ENCODE measurements at regions not wholly inside any gene's neighbourhood (a gene's known extent, or its start where the extent isn't known, plus 50 kb on each side); places are given as distances from the start of the nearest gene placed in this dataset.

DNA sequence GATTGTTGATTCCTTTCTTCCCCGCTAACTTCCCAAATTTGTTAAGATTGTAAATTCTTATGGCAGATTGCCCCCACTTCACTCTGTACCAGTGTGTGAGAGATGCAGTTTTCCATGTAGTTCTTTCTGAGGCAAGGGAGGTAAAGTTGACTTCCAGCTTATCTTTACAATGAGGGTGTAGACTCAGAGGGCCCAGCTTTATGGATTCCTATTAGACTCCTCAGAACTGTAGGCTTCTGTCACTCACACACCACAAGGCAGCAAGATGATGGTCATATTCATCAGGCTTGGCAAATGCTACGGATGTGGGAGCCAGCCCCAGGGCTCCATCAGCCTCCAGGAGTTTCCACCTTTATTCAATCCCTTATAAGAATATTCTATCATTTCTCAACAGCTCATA, 461.9 kb upstream of the KLF4 start:
- TF ChIP-seq, protein P1, sequence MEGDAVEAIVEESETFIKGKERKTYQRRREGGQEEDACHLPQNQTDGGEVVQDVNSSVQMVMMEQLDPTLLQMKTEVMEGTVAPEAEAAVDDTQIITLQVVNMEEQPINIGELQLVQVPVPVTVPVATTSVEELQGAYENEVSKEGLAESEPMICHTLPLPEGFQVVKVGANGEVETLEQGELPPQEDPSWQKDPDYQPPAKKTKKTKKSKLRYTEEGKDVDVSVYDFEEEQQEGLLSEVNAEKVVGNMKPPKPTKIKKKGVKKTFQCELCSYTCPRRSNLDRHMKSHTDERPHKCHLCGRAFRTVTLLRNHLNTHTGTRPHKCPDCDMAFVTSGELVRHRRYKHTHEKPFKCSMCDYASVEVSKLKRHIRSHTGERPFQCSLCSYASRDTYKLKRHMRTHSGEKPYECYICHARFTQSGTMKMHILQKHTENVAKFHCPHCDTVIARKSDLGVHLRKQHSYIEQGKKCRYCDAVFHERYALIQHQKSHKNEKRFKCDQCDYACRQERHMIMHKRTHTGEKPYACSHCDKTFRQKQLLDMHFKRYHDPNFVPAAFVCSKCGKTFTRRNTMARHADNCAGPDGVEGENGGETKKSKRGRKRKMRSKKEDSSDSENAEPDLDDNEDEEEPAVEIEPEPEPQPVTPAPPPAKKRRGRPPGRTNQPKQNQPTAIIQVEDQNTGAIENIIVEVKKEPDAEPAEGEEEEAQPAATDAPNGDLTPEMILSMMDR (IDR thresholded peaks at IDR 0.05; ENCODE audit: low read depth, low read length), result no peak
- no peak for TF ChIP-seq EZH2phosphoT487 (IDR thresholded peaks at IDR 0.05; ENCODE audit: low read depth)
- no peaks in the 10 kb centered on the region for H3K4me1 ChIP-seq (ENCODE audit: low read length)
- H3K4me3 ChIP-seq (ENCODE audit: low read length), result no peak overlapping the region
- no peaks in the 10 kb centered on the region for H4K20me1 ChIP-seq (ENCODE audit: insufficient read depth, low read length)
- no peak overlapping the region for H2AFZ ChIP-seq (ENCODE audit: low read depth, low read length)
- H3K36me3 ChIP-seq (replicated peaks; ENCODE audit: low read depth, low read length), result no peaks in the 10 kb centered on the region
- no peak overlapping the region for H3K9ac ChIP-seq (ENCODE audit: low read length)
- H3K4me2 ChIP-seq (ENCODE audit: low read length), result no peak overlapping the region
- no peaks in the 10 kb centered on the region for H3K9me3 ChIP-seq (ENCODE audit: insufficient read depth, low read length)
- H3K27me3 ChIP-seq (ENCODE audit: low read depth, low read length), result peaks cover 6% of the 10 kb centered on the region; the same call in 1 of the 2 replicates
- no peak overlapping the region for H3K27ac ChIP-seq (ENCODE audit: low read length)
- H3K79me2 ChIP-seq (ENCODE audit: low read length), result no peaks in the 10 kb centered on the region

DNA sequence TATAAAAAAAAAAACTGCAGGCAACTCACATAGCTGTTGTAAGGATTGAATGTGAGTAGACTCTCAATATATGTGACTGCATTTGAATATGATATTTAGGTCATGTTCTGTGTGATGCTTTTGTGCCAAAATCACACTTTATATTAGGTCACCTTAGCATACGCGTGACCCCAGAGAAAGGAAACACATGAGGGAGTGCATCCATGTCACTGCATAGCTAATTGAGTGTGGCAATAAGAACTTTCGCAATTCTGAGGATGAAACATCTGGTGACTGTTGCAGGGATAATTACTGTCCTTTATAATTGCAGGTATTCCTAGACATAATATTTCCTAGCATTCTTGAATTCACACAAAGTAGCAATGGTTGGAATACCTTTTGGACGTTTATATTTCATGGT, 459.5 kb upstream of the KLF4 start:
- Histone ChIP-seq H3K9ac (ENCODE audit: low read length) (no peak overlapping the region), H3K27ac (ENCODE audit: low read length) (no peak overlapping the region), H3K4me1 (ENCODE audit: low read length) (no peaks in the 10 kb centered on the region), H3K79me2 (ENCODE audit: low read length) (no peaks in the 10 kb centered on the region), H3K36me3 (replicated peaks; ENCODE audit: low read depth, low read length) (no peaks in the 10 kb centered on the region), H3K4me2 (ENCODE audit: low read length) (no peak overlapping the region), H2AFZ (ENCODE audit: low read depth, low read length) (no peak overlapping the region), H3K4me3 (ENCODE audit: low read length) (no peak overlapping the region), H3K9me3 (ENCODE audit: insufficient read depth, low read length) (no peaks in the 10 kb centered on the region), H4K20me1 (ENCODE audit: insufficient read depth, low read length) (no peaks in the 10 kb centered on the region), H3K27me3 (ENCODE audit: low read depth, low read length) (no peaks in the 10 kb centered on the region)
- TF ChIP-seq, protein P1 (IDR thresholded peaks at IDR 0.05; ENCODE audit: low read depth, low read length), result no peak
- no peak for TF ChIP-seq EZH2phosphoT487 (IDR thresholded peaks at IDR 0.05; ENCODE audit: low read depth)

DNA sequence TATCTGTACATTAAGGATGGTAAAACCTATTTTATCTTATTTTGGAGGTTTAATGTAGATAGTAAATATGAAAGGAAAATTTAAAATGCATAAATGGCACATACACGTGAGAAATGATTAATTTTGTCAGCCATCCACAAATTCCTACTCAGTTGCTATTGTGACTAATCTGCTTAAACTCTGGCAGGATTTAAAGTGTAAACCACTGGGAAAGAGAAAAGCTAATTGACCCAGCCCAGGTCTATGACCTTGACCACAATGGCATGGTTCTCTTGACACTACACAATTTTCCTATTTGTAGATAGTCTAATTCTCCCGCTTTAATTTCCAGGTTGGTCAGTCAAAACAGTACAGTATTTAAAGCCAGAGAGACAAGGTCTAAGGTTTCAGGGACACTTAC, 459.0 kb upstream of the KLF4 start:
- TF ChIP-seq EZH2phosphoT487 (IDR thresholded peaks at IDR 0.05; ENCODE audit: low read depth), result no peak
- TF ChIP-seq, protein P1 (IDR thresholded peaks at IDR 0.05; ENCODE audit: low read depth, low read length), result no peak
- H3K4me1 ChIP-seq (ENCODE audit: low read length), result no peaks in the 10 kb centered on the region
- H3K79me2 ChIP-seq (ENCODE audit: low read length), result no peaks in the 10 kb centered on the region
- no peak overlapping the region for H3K4me2 ChIP-seq (ENCODE audit: low read length)
- no peak overlapping the region for H3K4me3 ChIP-seq (ENCODE audit: low read length)
- no peaks in the 10 kb centered on the region for H4K20me1 ChIP-seq (ENCODE audit: insufficient read depth, low read length)
- H3K27ac ChIP-seq (ENCODE audit: low read length), result no peak overlapping the region
- no peak overlapping the region for H2AFZ ChIP-seq (ENCODE audit: low read depth, low read length)
- H3K9ac ChIP-seq (ENCODE audit: low read length), result no peak overlapping the region
- H3K9me3 ChIP-seq (ENCODE audit: insufficient read depth, low read length), result no peaks in the 10 kb centered on the region
- H3K27me3 ChIP-seq (ENCODE audit: low read depth, low read length), result no peaks in the 10 kb centered on the region
- H3K36me3 ChIP-seq (replicated peaks; ENCODE audit: low read depth, low read length), result no peaks in the 10 kb centered on the region

DNA sequence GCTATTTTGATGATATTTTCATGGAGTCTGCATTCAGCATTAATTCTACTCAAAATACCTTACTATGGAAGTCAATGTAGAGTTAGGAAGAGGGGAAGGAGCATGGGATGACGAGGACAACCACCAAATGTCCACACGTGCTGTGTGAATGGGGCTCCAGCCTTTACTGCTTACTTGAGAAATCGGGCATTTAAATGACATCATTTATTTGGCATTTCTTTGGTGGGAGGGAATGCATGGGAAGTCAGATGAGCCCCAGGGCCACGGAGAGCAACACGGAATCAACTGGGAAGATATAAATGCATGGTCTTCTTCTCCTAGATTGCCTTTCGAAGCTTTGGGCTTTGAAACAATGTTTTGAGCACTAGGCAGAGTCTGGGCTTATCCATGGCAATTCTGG, 458.5 kb upstream of the KLF4 start:
- H3K36me3 ChIP-seq (replicated peaks; ENCODE audit: low read depth, low read length), result no peaks in the 10 kb centered on the region
- H3K79me2 ChIP-seq (ENCODE audit: low read length), result no peaks in the 10 kb centered on the region
- H3K4me3 ChIP-seq (ENCODE audit: low read length), result no peak overlapping the region
- H3K4me2 ChIP-seq (ENCODE audit: low read length), result no peak overlapping the region
- TF ChIP-seq, protein P1 (IDR thresholded peaks at IDR 0.05; ENCODE audit: low read depth, low read length), result no peak
- no peak for TF ChIP-seq EZH2phosphoT487 (IDR thresholded peaks at IDR 0.05; ENCODE audit: low read depth)
- no peak overlapping the region for H3K27ac ChIP-seq (ENCODE audit: low read length)
- H4K20me1 ChIP-seq (ENCODE audit: insufficient read depth, low read length), result no peaks in the 10 kb centered on the region
- no peak overlapping the region for H3K9ac ChIP-seq (ENCODE audit: low read length)
- no peak overlapping the region for H2AFZ ChIP-seq (ENCODE audit: low read depth, low read length)
- H3K4me1 ChIP-seq (ENCODE audit: low read length), result no peaks in the 10 kb centered on the region
- H3K9me3 ChIP-seq (ENCODE audit: insufficient read depth, low read length), result no peaks in the 10 kb centered on the region
- no peaks in the 10 kb centered on the region for H3K27me3 ChIP-seq (ENCODE audit: low read depth, low read length)
